ENCODE measurements at regions not wholly inside any gene's neighbourhood (a gene's known extent, or its start where the extent isn't known, plus 50 kb on each side); places are given as distances from the start of the nearest gene placed in this dataset.
"Not testable (repeated sequence)": the region's sequence is repeated elsewhere in the genome, so short reads cannot be mapped to it uniquely, and the experiment has no call there.

- H3K27me3 Mint-ChIP-seq (ENCODE audit: insufficient read depth) = no peaks in the 10 kb centered on the region
- no peak overlapping the region for H3K4me3 Mint-ChIP-seq
- no peak overlapping the region for H3K27ac Mint-ChIP-seq
- H3K9me3 Mint-ChIP-seq = peaks cover 1% of the 10 kb centered on the region; the same call in 1 of the 2 replicates
- TF ChIP-seq, protein P1, sequence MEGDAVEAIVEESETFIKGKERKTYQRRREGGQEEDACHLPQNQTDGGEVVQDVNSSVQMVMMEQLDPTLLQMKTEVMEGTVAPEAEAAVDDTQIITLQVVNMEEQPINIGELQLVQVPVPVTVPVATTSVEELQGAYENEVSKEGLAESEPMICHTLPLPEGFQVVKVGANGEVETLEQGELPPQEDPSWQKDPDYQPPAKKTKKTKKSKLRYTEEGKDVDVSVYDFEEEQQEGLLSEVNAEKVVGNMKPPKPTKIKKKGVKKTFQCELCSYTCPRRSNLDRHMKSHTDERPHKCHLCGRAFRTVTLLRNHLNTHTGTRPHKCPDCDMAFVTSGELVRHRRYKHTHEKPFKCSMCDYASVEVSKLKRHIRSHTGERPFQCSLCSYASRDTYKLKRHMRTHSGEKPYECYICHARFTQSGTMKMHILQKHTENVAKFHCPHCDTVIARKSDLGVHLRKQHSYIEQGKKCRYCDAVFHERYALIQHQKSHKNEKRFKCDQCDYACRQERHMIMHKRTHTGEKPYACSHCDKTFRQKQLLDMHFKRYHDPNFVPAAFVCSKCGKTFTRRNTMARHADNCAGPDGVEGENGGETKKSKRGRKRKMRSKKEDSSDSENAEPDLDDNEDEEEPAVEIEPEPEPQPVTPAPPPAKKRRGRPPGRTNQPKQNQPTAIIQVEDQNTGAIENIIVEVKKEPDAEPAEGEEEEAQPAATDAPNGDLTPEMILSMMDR (IDR thresholded peaks at IDR 0.05) = peak; percentile 77
- DNase-seq = peak; percentile 33
- H3K36me3 Mint-ChIP-seq (ENCODE audit: low read depth) = peaks cover 2% of the 10 kb centered on the region; the same call in 1 of the 2 replicates
- peaks cover 14% of the 10 kb centered on the region for H3K4me1 Mint-ChIP-seq (ENCODE audit: low read depth)
These were observed 175.8 kb upstream of the MME start for GRCh38 chr3:154904328-154904727.

- not testable (repeated sequence) for H3K9me3 Mint-ChIP-seq; H3K27me3 Mint-ChIP-seq (ENCODE audit: insufficient read depth); H3K36me3 Mint-ChIP-seq (ENCODE audit: low read depth); H3K27ac Mint-ChIP-seq; H3K4me3 Mint-ChIP-seq
- peak; percentile 55 for DNase-seq
- H3K4me1 Mint-ChIP-seq (ENCODE audit: low read depth) = peaks cover 22% of the 10 kb centered on the region
These were observed 177.6 kb upstream of the MME start for GRCh38 chr3:154902495-154902894.

DNA sequence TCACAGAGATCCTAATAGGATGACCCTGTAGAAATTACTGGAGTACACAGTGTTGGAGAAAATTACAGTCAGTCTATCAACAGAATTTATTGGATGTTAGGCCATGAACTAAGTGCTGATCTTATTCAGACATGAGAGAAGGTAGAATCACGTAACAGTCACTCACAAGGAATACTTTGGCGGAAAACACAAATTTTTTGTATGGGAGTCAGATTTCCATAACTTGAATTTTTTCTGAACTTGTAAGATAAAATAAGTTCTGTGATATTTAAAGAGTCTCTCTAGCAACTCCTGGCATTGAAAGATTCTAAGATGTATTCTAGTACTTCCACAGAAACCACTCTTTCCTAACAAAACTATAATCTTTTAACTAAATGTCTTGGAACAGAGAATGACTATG lies 178.8 kb upstream of the MME start:
- Mint-ChIP-seq H3K27ac (no peak overlapping the region), H3K9me3 (no peaks in the 10 kb centered on the region), H3K36me3 (ENCODE audit: low read depth) (no peaks in the 10 kb centered on the region), H3K27me3 (ENCODE audit: insufficient read depth) (no peaks in the 10 kb centered on the region), H3K4me1 (ENCODE audit: low read depth) (peaks cover 22% of the 10 kb centered on the region), H3K4me3 (no peak overlapping the region)
- TF ChIP-seq, protein P1 (IDR thresholded peaks at IDR 0.05) = no peak
- DNase-seq = no peak

DNA sequence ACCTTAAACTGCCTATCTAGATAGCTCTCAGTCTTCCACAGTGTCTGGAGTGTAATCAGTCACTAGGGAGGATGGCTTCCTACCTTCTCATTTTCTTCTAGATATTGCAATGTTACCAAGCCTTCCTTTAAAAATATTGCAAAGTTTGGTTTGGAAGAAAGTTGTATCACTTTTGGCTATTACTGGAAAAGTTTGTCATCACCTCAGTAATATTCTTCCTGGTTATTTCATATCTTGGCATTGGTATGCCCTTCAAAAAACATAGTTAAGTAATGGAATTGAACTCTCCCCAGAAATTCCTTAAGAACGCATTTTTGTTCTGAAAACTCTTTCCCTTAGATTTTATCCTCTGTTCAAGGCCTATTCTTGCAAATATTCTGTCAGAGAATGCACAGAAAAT lies 179.3 kb upstream of the MME start:
- Mint-ChIP-seq H3K9me3 (no peaks in the 10 kb centered on the region), H3K4me3 (no peak overlapping the region), H3K27me3 (ENCODE audit: insufficient read depth) (no peaks in the 10 kb centered on the region), H3K4me1 (ENCODE audit: low read depth) (peaks cover 22% of the 10 kb centered on the region), H3K27ac (no peak overlapping the region), H3K36me3 (ENCODE audit: low read depth) (no peaks in the 10 kb centered on the region)
- no peak for DNase-seq
- TF ChIP-seq, protein P1 (IDR thresholded peaks at IDR 0.05) = no peak

DNA sequence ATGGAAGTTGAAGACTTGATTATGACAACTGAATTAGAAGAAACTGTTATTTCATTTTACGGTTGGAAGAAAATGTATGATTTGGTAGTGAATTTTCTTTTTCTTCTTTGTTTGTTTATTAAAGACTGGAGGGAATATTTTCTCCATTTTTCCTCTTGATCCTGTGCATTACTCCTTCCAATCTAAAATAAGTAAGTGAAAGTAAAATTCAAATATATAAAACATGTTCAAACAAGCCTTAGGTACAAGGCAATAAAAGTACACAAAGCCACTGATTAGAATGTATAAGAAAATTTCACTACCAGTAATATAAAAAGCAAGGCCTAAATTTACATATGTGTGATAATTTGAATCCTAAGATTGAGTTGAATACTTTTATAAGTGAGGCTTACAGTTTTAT lies 181.2 kb upstream of the MME start:
- DNase-seq = no peak
- Mint-ChIP-seq H3K27ac (no peak overlapping the region), H3K36me3 (ENCODE audit: low read depth) (no peaks in the 10 kb centered on the region)

DNA sequence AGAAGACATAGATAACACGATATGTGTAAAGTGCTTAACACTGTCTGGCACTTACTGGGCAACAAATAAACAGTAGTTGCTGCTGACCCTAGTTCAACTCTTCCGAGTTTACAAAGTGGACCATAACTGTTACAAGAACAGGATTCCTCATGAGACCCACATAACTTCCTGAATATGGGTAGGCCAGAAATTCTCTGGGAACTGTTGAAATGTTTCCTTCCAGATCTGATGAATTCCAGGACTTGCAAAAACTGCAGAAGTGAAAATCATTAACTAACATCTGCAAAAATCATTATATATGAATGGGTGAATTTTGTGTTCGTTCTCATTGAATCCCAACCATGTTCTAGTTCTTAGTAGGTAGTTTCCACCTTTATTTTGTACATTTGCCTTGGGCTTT lies 181.7 kb upstream of the MME start:
- Mint-ChIP-seq H3K4me1 (ENCODE audit: low read depth) (peaks cover 22% of the 10 kb centered on the region), H3K27ac (no peak overlapping the region), H3K9me3 (no peaks in the 10 kb centered on the region), H3K36me3 (ENCODE audit: low read depth) (no peaks in the 10 kb centered on the region), H3K27me3 (ENCODE audit: insufficient read depth) (no peaks in the 10 kb centered on the region; the same call in 1 of the 2 replicates), H3K4me3 (no peak overlapping the region)
- TF ChIP-seq, protein P1 (IDR thresholded peaks at IDR 0.05) = no peak
- no peak for DNase-seq

More for the DNA sequence above, 181.2 kb upstream of the MME start:
- Mint-ChIP-seq H3K27me3 (ENCODE audit: insufficient read depth) (no peaks in the 10 kb centered on the region; the same call in 1 of the 2 replicates), H3K4me3 (no peak overlapping the region), H3K4me1 (ENCODE audit: low read depth) (peaks cover 22% of the 10 kb centered on the region), H3K9me3 (no peaks in the 10 kb centered on the region)
- TF ChIP-seq, protein P1 (IDR thresholded peaks at IDR 0.05) = no peak

Measured in HFFc6 (cell line).